ENCODE measurements at regions not wholly inside any gene's neighbourhood (a gene's known extent, or its start where the extent isn't known, plus 50 kb on each side); places are given as distances from the start of the nearest gene placed in this dataset.
"Not testable (repeated sequence)": the region's sequence is repeated elsewhere in the genome, so short reads cannot be mapped to it uniquely, and the experiment has no call there.

GRCh38 chr4:149870008-149870407 lies 54.4 kb upstream of the IQCM start:
- in situ Hi-C loops (cut with MboI; ENCODE audit: low sequenced_read_pairs): no loop called here

- in situ Hi-C loops (cut with MboI; ENCODE audit: low sequenced_read_pairs): no loop called here
Measured at GRCh38 chr4:149881744-149882143, 66.1 kb upstream of the IQCM start.

GRCh38 chr4:149882251-149882650 lies 66.6 kb upstream of the IQCM start:
- in situ Hi-C loops (cut with MboI; ENCODE audit: low sequenced_read_pairs): no loop called here

DNA sequence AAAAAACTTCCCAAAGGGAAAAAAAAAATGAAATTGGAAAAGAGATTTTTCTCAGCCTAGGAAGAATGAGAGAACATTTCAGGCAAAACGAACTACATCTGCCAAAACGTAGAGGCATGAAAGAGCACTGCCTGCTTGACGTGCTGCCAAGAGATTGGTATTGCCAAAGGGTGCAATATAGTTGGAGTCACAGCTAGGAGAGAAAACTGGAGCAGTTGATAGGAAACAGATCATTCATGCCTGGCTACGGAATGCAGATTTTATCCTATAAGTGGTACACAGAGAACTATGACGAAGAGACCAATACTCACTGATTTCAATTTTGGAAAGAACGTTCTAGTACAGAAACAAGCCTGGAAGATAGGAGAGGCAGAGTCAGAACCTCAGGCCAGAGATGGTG lies 68.4 kb upstream of the IQCM start:
- in situ Hi-C loops (cut with MboI; ENCODE audit: low sequenced_read_pairs): no loop called here

DNA sequence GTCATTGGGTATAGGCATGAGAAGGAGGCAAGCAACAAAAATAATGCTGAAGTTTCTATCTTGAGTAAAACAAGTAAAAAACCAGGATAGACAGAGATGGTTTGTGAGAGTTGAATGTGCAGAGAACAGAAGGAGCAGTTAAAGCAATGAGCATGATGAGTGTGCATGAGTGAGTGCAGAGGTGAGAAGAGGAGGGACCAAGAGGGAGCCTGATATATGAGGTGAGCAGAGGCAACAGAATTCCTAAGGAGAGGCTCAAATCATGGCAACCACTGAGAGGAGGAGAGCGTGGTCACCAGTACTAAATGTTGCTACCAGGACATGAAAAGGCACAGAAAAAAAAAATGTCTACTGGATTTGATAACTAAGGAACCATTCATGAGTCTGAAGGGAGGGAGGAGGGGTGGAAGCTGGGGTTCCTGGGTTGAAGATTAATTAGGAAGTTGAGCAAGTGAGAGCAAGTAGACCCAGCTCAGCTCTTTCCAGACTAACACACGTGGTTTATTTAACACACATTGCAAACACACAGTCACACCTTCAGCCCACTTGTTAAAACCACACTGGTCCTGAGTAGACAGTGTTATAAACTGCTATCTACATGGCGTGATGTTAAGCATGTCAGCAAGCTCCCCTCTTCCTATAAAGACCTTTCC lies 69.0 kb upstream of the IQCM start:
- in situ Hi-C loops (cut with MboI; ENCODE audit: low sequenced_read_pairs): no loop called here

GRCh38 chr4:149885896-149886295 lies 70.3 kb upstream of the IQCM start:
- in situ Hi-C loops (cut with MboI; ENCODE audit: low sequenced_read_pairs): no loop called here

GRCh38 chr4:149886786-149887490 lies 71.3 kb upstream of the IQCM start:
- in situ Hi-C loops (cut with MboI; ENCODE audit: low sequenced_read_pairs): no loop called here

DNA sequence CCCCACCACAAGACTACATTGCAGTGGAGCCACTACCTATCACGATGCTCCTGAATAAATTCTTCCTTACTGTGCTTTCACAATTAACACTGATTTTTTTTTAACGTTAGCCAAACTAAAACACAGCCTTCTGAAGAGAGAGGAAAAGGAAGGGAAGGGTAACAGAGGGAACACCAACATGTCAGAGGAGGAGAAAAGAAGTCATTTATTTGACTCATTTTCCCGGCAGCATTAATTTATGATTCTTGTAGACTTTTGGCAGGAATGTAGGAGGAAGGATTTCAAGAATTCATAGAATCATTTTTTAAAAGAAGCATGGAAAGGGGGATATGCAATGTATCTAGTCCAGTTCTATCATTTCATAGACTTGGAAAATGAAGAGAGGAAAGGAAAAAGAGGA lies 74.3 kb upstream of the IQCM start:
- in situ Hi-C loops (cut with MboI; ENCODE audit: low sequenced_read_pairs): no loop called here

- in situ Hi-C loops (cut with MboI; ENCODE audit: low sequenced_read_pairs): no loop called here
Measured at GRCh38 chr4:149890531-149890930, 74.9 kb upstream of the IQCM start.

DNA sequence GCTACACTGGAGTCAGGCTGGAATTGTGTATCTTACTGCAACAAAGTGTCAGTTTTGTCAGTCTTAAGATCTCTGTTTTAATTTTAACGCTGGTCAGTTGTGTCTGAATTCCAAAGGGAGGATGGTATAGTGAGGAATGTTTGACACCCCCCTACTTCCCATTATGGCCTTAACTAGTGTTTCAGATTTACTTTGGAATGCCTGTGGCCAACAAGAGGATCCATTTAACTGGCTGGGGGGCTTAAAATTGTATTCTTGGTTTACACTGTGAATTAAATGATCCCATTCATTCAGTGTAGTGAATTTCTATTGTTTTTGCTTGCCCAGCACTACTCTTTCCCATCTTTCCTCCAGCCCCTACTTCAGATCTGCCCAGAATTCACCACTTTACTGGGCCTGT lies 75.8 kb upstream of the IQCM start:
- in situ Hi-C loops (cut with MboI; ENCODE audit: low sequenced_read_pairs): no loop called here

DNA sequence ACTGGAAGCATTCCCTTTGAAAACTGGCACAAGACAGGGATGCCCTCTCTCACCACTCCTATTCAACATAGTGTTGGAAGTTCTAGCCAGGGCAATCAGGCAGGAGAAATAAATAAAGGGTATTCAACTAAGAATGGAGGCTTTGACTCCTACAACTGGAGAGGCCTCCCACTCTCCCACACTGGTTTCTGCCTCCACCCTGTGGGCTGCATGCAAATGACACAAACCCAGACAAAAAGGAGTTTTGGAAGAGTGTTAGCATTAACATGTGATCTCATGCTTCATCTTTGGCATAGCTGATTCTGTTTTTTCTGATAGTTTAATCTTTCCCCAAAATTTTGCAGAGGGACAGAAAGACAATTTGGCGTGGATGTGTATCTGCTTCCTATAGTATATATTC lies 80.8 kb upstream of the IQCM start:
- in situ Hi-C loops (cut with MboI; ENCODE audit: low sequenced_read_pairs): no loop called here

DNA sequence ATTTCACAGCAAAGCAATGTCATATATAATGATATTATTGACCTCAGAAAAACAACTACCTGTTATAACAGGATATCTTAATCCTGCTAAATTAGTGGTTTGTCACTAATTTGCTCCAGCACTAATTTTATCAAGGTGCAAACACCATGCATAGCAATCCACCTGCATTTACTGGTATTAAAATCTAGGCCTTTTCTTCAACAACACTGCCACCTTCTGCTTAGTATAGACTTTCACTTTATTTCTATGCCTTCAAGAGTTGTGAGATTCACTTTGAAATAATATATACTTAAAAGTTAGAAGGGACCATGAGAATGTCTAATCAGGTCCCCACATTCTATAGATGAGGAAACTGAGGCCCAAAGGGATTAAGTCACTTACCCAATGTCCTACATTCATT lies 82.1 kb upstream of the IQCM start:
- in situ Hi-C loops (cut with MboI; ENCODE audit: low sequenced_read_pairs): no loop called here

GRCh38 chr4:149901128-149901527 lies 85.5 kb upstream of the IQCM start:
- in situ Hi-C loops (cut with MboI; ENCODE audit: low sequenced_read_pairs): no loop called here

- in situ Hi-C loops (cut with MboI; ENCODE audit: low sequenced_read_pairs): no loop called here
Measured at GRCh38 chr4:149902242-149902641, 86.6 kb upstream of the IQCM start.

GRCh38 chr4:149910177-149910576 lies 94.5 kb upstream of the IQCM start:
- in situ Hi-C loops (cut with MboI; ENCODE audit: low sequenced_read_pairs): no loop called here

GRCh38 chr4:149910604-149911350 lies 95.1 kb upstream of the IQCM start:
- in situ Hi-C loops (cut with MboI; ENCODE audit: low sequenced_read_pairs): no loop called here

DNA sequence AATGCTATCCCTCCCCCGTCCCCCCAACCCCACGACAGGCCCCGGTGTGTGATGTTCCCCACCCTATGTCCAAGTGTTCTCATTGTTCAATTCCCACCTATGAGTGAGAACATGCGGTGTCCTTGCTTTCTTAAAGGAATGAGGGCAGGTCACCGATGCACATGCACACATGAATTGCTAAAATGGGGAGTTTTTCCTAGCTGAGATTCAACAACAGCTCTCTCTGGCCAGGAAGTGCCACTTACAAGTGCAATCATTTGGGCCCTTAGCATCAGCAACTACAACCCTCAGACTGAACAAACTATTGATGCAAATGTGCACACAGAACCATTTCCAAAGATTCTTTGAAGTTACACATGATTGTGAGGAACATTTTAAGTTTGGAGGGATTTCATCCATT lies 95.7 kb upstream of the IQCM start:
- in situ Hi-C loops (cut with MboI; ENCODE audit: low sequenced_read_pairs): no loop called here

DNA sequence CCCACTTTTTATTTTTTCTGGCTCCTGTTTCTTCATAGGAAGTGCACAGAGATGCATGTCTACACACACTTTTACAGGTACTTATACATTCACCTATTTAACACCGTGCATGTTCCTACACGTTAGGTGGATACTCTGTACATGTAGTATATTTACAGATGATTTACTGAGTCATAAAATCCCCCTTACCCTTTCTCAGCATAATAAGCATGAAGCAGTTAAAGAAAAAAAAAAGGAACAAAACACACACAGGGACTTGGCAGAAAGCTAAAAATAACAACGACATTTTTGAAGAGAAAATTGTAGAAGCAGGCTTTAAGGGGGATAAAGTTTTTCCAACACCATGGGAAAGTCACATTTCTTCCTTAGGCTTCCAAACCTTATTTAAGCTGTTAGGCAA lies 96.4 kb upstream of the IQCM start:
- in situ Hi-C loops (cut with MboI; ENCODE audit: low sequenced_read_pairs): no loop called here

DNA sequence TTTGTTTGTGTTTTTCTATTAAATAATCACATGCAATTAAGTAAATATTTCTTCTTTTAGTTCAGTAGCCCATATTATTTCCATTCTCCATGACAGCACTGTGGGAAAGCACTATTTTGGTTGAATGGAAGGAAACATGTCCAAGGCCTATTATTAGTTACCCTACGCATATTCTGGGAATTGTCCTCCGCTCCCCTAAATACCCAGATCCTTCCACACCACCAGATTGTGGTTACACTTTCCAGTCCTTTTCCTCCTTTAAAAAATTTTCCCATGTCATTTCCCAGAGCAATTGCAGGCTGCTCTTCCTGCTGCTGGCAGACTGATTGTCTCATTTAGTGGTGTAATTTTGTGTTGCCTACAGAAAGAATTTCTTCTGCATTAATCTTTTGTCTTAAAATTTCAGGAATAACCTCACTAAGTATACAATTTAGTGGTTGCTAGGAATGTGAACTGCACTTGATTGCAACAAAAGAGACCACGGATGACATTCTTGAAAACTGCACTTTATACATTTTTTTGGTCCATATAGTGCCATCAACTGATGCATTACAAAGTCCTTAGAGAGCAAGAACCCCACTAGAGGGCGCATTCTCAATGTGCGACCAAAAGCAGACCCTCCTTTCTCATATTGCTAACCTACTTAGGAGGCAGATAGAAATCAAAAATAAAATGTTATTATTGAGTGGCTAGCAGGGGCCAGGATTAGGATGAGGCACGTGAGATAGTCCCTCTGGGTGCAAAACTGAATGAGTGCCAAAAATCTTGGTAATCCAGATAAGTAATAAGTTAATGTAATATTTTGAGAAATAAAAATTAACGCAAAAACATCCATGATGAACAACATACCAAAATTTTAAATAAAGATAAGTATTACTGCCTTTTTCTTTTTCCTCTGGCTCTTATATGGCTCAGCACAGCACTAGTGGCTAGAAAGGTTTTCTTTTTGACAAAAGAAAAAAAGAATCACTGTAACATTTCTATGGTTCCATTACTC lies 98.8 kb upstream of the IQCM start:
- in situ Hi-C loops (cut with MboI; ENCODE audit: low sequenced_read_pairs): no loop called here

GRCh38 chr4:149915735-149916134 lies 100.1 kb upstream of the IQCM start:
- in situ Hi-C loops (cut with MboI; ENCODE audit: low sequenced_read_pairs): not testable (repeated sequence)

- in situ Hi-C loops (cut with MboI; ENCODE audit: low sequenced_read_pairs): no loop called here
Measured at GRCh38 chr4:149923736-149924135, 108.1 kb upstream of the IQCM start.
